HEK293 (cell line): ENCODE measurements at regions not wholly inside any gene's neighbourhood (a gene's known extent, or its start where the extent isn't known, plus 50 kb on each side); places are given as distances from the start of the nearest gene placed in this dataset.

Experiments
- CTCF ChIA-PET: fragments of 350-600 bp; formaldehyde crosslinking; extraction: SDS; loops from one replicate; lab custom pipeline; 2021; ENCODE audit warnings: antibody characterized with exemption; lab: Yijun Ruan, JAX
- POLR2A ChIA-PET: fragments of 300-600 bp; formaldehyde crosslinking; extraction: SDS; loops from one replicate; lab custom pipeline; 2020; ENCODE audit warnings: antibody characterized with exemption, inconsistent platforms; lab: Yijun Ruan, JAX
- H3K27ac ChIP-seq: fragments of 200-500 bp; sonication (Bioruptor generic); 2 replicates; pipeline ENCODE4 v1.5.1; 2014; ENCODE audit warnings: low read depth, low read length, control low read depth, inconsistent platforms; ENCODE audit errors: extremely low read depth
- H3K36me3 ChIP-seq, 2 experiments: fragments of 200-500 bp in 1 of 2; sonication (Bioruptor generic) in 1 of 2; 1 replicate in 1 of 2; 2 replicates in 1 of 2; pipeline ENCODE4 v1.5.1; 2014 to 2017; ENCODE audit warnings: inconsistent platforms in 2 of 2, low read length in 2 of 2; ENCODE audit not compliant: control insufficient read depth in 2 of 2, insufficient read depth in 1 of 2
- H3K4me1 ChIP-seq: fragments of 200-500 bp; sonication (Bioruptor generic); 2 replicates; pipeline ENCODE4 v1.5.1; 2014; ENCODE audit warnings: mild to moderate bottlenecking, low read length, inconsistent platforms; ENCODE audit not compliant: control insufficient read depth, insufficient read depth
- H3K4me3 ChIP-seq: 2 replicates; pipeline ENCODE4 v1.5.1; 2011; ENCODE audit warnings: low read depth, mild to moderate bottlenecking, control low read depth, low read length, moderate library complexity
- H3K9me3 ChIP-seq: fragments of 200-500 bp; sonication (Bioruptor generic); 2 replicates; pipeline ENCODE4 v1.5.1; 2014; ENCODE audit warnings: low read depth, low read length, inconsistent platforms; ENCODE audit not compliant: control insufficient read depth, insufficient read depth
- EGR2 ChIP-seq: fragments of 450-650 bp; formaldehyde crosslinking; IDR thresholded peaks from 2 replicates; pipeline ENCODE4 v1.5.1; 2016; ENCODE audit warnings: low read depth, missing biosample characterization, missing genetic modification characterization
- OVOL3 ChIP-seq: fragments of 450-650 bp; formaldehyde crosslinking; IDR thresholded peaks from 2 replicates; pipeline ENCODE4 v1.5.1; 2016; ENCODE audit warnings: missing biosample characterization, missing genetic modification characterization
- SP3 ChIP-seq: fragments of 450-650 bp; formaldehyde crosslinking; IDR thresholded peaks from 2 replicates; pipeline ENCODE4 v1.5.1; 2016; ENCODE audit warnings: missing biosample characterization, missing genetic modification characterization
- ZBTB7A ChIP-seq: fragments of 450-650 bp; formaldehyde crosslinking; IDR thresholded peaks from 2 replicates; pipeline ENCODE4 v1.5.1; 2016; ENCODE audit warnings: low read depth, missing biosample characterization, missing genetic modification characterization
- ZNF132 ChIP-seq: fragments of 450-650 bp; formaldehyde crosslinking; IDR thresholded peaks from 2 replicates; pipeline ENCODE4 v1.5.1; 2017; ENCODE audit warnings: missing biosample characterization, missing genetic modification characterization, borderline replicate concordance
- ZNF155 ChIP-seq: fragments of 450-650 bp; formaldehyde crosslinking; IDR thresholded peaks from 2 replicates; pipeline ENCODE4 v1.5.1; 2016; ENCODE audit warnings: missing biosample characterization, missing genetic modification characterization
- ZNF169 ChIP-seq: fragments of 450-650 bp; formaldehyde crosslinking; IDR thresholded peaks from 2 replicates; pipeline ENCODE4 v1.5.1; 2016; ENCODE audit warnings: missing biosample characterization, missing genetic modification characterization
- ZNF248 ChIP-seq: fragments of 450-650 bp; formaldehyde crosslinking; IDR thresholded peaks from 2 replicates; pipeline ENCODE4 v1.5.1; 2017; ENCODE audit warnings: missing biosample characterization, missing genetic modification characterization
- ZNF324 ChIP-seq: fragments of 450-650 bp; formaldehyde crosslinking; IDR thresholded peaks from 2 replicates; pipeline ENCODE4 v1.5.1; 2016; ENCODE audit warnings: missing biosample characterization, missing genetic modification characterization
- ZNF354C ChIP-seq: fragments of 450-650 bp; formaldehyde crosslinking; IDR thresholded peaks from 2 replicates; pipeline ENCODE4 v1.5.1; 2016; ENCODE audit warnings: missing biosample characterization, missing genetic modification characterization, low read depth, borderline replicate concordance
- ZNF391 ChIP-seq: fragments of 450-650 bp; formaldehyde crosslinking; IDR thresholded peaks from 2 replicates; pipeline ENCODE4 v1.5.1; 2016; ENCODE audit warnings: low read depth, missing biosample characterization, missing genetic modification characterization, borderline replicate concordance
- ZNF48 ChIP-seq: fragments of 450-650 bp; formaldehyde crosslinking; IDR thresholded peaks from 2 replicates; pipeline ENCODE4 v1.5.1; 2016; ENCODE audit warnings: missing biosample characterization, missing genetic modification characterization
- ZNF510 ChIP-seq: fragments of 450-650 bp; formaldehyde crosslinking; IDR thresholded peaks from 2 replicates; pipeline ENCODE4 v1.5.1; 2018; ENCODE audit warnings: mild to moderate bottlenecking, missing genetic modification characterization, missing biosample characterization; ENCODE audit not compliant: insufficient replicate concordance
- ZNF548 ChIP-seq: fragments of 450-650 bp; formaldehyde crosslinking; IDR thresholded peaks from 2 replicates; pipeline ENCODE4 v1.5.1; 2016; ENCODE audit warnings: missing biosample characterization, missing genetic modification characterization
- ZNF549 ChIP-seq: fragments of 450-650 bp; IDR thresholded peaks from 2 replicates; pipeline ENCODE4 v1.5.1; 2018; ENCODE audit warnings: missing biosample characterization, missing genetic modification characterization, mild to moderate bottlenecking, inconsistent platforms, moderate library complexity
- ZNF558 ChIP-seq: fragments of 450-650 bp; formaldehyde crosslinking; IDR thresholded peaks from 2 replicates; pipeline ENCODE4 v1.5.1; 2016; ENCODE audit warnings: missing biosample characterization, missing genetic modification characterization
- ZNF629 ChIP-seq: fragments of 450-650 bp; formaldehyde crosslinking; IDR thresholded peaks from 2 replicates; pipeline ENCODE4 v1.5.1; 2017; ENCODE audit warnings: missing biosample characterization, missing genetic modification characterization
- ZNF654 ChIP-seq: fragments of 450-650 bp; formaldehyde crosslinking; IDR thresholded peaks from 2 replicates; pipeline ENCODE4 v1.5.1; 2016; ENCODE audit warnings: low read depth, missing biosample characterization, missing genetic modification characterization
- ZNF658 ChIP-seq: fragments of 450-650 bp; formaldehyde crosslinking; IDR thresholded peaks from 2 replicates; pipeline ENCODE4; 2016; ENCODE audit warnings: missing biosample characterization, missing genetic modification characterization
- ZNF660 ChIP-seq: fragments of 450-650 bp; IDR thresholded peaks from 2 replicates; pipeline ENCODE4 v1.5.1; 2018; ENCODE audit warnings: missing biosample characterization, mild to moderate bottlenecking, missing genetic modification characterization
- ZNF670 ChIP-seq: fragments of 450-650 bp; formaldehyde crosslinking; IDR thresholded peaks from 2 replicates; pipeline ENCODE4 v1.5.1; 2016; ENCODE audit warnings: missing biosample characterization, missing genetic modification characterization, low read depth
- ZNF785 ChIP-seq: fragments of 450-650 bp; formaldehyde crosslinking; IDR thresholded peaks from 2 replicates; pipeline ENCODE4 v1.5.1; 2016; ENCODE audit warnings: missing biosample characterization, missing genetic modification characterization
- ZNF791 ChIP-seq: fragments of 450-650 bp; formaldehyde crosslinking; IDR thresholded peaks from 2 replicates; pipeline ENCODE4 v1.5.1; 2016; ENCODE audit warnings: missing biosample characterization, missing genetic modification characterization
- ZSCAN23 ChIP-seq: fragments of 450-650 bp; formaldehyde crosslinking; IDR thresholded peaks from 2 replicates; pipeline ENCODE4 v1.5.1; 2016; ENCODE audit warnings: missing biosample characterization, missing genetic modification characterization
- TF ChIP-seq, protein P1 (sequence below): fragments of 450-650 bp; formaldehyde crosslinking; IDR thresholded peaks from 2 replicates; pipeline ENCODE4 v1.5.1; 2017; ENCODE audit warnings: missing biosample characterization, mild to moderate bottlenecking, missing genetic modification characterization, moderate library complexity
- TF ChIP-seq, protein P2 (sequence below): fragments of 450-650 bp; IDR thresholded peaks from 2 replicates; pipeline ENCODE4 v1.5.1; 2018; ENCODE audit warnings: missing biosample characterization, missing genetic modification characterization
- TF ChIP-seq, protein P3 (sequence below): fragments of 450-650 bp; formaldehyde crosslinking; IDR thresholded peaks from 2 replicates; pipeline ENCODE4 v1.5.1; 2016; ENCODE audit warnings: missing biosample characterization, missing genetic modification characterization
- TF ChIP-seq, protein P4 (sequence below): fragments of 450-650 bp; formaldehyde crosslinking; IDR thresholded peaks from 2 replicates; pipeline ENCODE4 v1.5.1; 2016; ENCODE audit warnings: missing biosample characterization, missing genetic modification characterization

DNA sequence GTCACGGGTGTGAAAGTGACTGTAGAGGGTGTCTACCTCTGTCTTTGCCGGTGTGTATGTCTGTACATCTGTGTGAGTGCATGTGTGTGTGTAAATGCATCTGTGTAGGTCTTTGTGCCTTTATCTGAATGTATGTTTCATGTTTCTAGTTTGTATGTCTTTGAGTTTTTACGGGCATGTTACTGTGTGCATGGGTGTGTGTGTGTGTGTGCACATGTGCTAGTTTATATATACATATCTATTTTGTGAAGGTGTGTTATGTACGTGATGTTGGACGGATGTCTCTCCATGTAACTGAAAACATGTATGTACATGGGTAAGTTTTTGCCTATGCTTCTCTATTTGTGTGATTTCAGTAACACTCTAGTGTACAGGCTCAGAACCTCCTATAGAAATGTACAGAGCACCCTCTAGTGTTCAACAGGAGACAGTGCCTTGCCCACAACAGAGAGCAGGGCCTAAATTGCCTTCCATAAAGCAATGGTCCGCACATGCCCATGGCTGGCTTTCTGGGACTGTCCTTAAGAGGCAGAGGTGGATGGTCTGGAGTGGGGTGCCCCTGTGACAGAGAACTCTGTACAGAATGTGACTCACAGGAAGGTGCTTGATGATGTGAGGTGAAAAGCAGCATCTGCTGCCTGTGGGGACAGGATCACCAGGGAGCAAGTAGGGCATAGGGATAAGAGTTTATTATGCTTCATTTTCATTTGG is 343.5 kb downstream of the RAPGEF2 start:
- Histone ChIP-seq H3K9me3 (no peaks in the 10 kb centered on the region), H3K36me3 (no peaks in the 10 kb centered on the region), H3K4me3 (no peak overlapping the region), H3K27ac (no peak overlapping the region), H3K4me1 (0 out of 2 replicates have a peak, but pooled peaks cover 3% of the 10 kb centered on the region)
- POLR2A ChIA-PET = no interaction called here
- CTCF ChIA-PET = no interaction called here
- TF ChIP-seq ZNF324 (no peak), ZNF558 (tag by site-specific recombination) (no peak), OVOL3 (tag by site-specific recombination) (no peak), ZNF629 (tag by site-specific recombination) (no peak), ZNF132 (tag by site-specific recombination) (no peak), ZNF785 (tag by site-specific recombination) (no peak), ZSCAN23 (tag by site-specific recombination) (no peak), ZNF169 (tag by site-specific recombination) (no peak), EGR2 (tag by site-specific recombination) (no peak), ZNF248 (tag by site-specific recombination) (no peak), ZNF791 (tag by site-specific recombination) (no peak), ZNF654 (peak; percentile 90), ZNF48 (tag by site-specific recombination) (no peak)
- TF ChIP-seq, protein P1, sequence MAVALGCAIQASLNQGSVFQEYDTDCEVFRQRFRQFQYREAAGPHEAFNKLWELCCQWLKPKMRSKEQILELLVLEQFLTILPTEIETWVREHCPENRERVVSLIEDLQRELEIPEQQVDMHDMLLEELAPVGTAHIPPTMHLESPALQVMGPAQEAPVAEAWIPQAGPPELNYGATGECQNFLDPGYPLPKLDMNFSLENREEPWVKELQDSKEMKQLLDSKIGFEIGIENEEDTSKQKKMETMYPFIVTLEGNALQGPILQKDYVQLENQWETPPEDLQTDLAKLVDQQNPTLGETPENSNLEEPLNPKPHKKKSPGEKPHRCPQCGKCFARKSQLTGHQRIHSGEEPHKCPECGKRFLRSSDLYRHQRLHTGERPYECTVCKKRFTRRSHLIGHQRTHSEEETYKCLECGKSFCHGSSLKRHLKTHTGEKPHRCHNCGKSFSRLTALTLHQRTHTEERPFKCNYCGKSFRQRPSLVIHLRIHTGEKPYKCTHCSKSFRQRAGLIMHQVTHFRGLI = no peak
- TF ChIP-seq, protein P2, sequence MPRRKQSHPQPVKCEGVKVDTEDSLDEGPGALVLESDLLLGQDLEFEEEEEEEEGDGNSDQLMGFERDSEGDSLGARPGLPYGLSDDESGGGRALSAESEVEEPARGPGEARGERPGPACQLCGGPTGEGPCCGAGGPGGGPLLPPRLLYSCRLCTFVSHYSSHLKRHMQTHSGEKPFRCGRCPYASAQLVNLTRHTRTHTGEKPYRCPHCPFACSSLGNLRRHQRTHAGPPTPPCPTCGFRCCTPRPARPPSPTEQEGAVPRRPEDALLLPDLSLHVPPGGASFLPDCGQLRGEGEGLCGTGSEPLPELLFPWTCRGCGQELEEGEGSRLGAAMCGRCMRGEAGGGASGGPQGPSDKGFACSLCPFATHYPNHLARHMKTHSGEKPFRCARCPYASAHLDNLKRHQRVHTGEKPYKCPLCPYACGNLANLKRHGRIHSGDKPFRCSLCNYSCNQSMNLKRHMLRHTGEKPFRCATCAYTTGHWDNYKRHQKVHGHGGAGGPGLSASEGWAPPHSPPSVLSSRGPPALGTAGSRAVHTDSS (tag by site-specific recombination) = no peak
- TF ChIP-seq, protein P3, sequence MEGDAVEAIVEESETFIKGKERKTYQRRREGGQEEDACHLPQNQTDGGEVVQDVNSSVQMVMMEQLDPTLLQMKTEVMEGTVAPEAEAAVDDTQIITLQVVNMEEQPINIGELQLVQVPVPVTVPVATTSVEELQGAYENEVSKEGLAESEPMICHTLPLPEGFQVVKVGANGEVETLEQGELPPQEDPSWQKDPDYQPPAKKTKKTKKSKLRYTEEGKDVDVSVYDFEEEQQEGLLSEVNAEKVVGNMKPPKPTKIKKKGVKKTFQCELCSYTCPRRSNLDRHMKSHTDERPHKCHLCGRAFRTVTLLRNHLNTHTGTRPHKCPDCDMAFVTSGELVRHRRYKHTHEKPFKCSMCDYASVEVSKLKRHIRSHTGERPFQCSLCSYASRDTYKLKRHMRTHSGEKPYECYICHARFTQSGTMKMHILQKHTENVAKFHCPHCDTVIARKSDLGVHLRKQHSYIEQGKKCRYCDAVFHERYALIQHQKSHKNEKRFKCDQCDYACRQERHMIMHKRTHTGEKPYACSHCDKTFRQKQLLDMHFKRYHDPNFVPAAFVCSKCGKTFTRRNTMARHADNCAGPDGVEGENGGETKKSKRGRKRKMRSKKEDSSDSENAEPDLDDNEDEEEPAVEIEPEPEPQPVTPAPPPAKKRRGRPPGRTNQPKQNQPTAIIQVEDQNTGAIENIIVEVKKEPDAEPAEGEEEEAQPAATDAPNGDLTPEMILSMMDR (tag by site-specific recombination) = peak; percentile 58

DNA sequence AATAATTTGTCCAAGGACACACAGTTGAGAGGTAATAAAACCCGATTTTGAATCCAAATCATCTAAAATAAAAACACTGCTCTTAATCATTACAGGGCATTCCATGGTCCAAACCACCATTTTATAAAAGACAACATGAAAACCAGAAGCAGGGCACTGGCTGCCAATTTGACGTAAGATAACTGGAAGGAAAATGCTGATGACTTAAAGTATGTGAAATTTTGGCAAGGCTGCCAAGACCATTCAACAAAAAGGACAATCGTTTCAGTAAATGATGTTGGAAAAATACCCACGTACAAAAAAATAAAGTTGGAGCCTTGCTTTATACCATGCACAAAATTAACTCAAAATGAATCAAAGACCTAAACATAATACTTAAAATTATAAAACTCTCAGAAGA is 344.4 kb downstream of the RAPGEF2 start:
- H3K4me1 ChIP-seq = 0 out of 2 replicates have a peak, but pooled peaks cover 3% of the 10 kb centered on the region
- no peaks in the 10 kb centered on the region for H3K9me3 ChIP-seq
- ChIA-PET POLR2A (no interaction called here), CTCF (no interaction called here)
- no peak overlapping the region for H3K27ac ChIP-seq
- no peak overlapping the region for H3K4me3 ChIP-seq
- H3K36me3 ChIP-seq = no peaks in the 10 kb centered on the region
- no peak for TF ChIP-seq ZNF548 (tag by site-specific recombination)
- TF ChIP-seq ZNF155 = no peak
- TF ChIP-seq ZNF549 (tag by site-specific recombination) = no peak
- TF ChIP-seq ZNF658 (tag by site-specific recombination) = no peak
- no peak for TF ChIP-seq ZNF670
- no peak for TF ChIP-seq ZNF391 (tag by site-specific recombination)
- TF ChIP-seq, protein P4, sequence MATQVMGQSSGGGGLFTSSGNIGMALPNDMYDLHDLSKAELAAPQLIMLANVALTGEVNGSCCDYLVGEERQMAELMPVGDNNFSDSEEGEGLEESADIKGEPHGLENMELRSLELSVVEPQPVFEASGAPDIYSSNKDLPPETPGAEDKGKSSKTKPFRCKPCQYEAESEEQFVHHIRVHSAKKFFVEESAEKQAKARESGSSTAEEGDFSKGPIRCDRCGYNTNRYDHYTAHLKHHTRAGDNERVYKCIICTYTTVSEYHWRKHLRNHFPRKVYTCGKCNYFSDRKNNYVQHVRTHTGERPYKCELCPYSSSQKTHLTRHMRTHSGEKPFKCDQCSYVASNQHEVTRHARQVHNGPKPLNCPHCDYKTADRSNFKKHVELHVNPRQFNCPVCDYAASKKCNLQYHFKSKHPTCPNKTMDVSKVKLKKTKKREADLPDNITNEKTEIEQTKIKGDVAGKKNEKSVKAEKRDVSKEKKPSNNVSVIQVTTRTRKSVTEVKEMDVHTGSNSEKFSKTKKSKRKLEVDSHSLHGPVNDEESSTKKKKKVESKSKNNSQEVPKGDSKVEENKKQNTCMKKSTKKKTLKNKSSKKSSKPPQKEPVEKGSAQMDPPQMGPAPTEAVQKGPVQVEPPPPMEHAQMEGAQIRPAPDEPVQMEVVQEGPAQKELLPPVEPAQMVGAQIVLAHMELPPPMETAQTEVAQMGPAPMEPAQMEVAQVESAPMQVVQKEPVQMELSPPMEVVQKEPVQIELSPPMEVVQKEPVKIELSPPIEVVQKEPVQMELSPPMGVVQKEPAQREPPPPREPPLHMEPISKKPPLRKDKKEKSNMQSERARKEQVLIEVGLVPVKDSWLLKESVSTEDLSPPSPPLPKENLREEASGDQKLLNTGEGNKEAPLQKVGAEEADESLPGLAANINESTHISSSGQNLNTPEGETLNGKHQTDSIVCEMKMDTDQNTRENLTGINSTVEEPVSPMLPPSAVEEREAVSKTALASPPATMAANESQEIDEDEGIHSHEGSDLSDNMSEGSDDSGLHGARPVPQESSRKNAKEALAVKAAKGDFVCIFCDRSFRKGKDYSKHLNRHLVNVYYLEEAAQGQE (tag by site-specific recombination) = no peak
- no peak for TF ChIP-seq ZBTB7A (tag by site-specific recombination)
- TF ChIP-seq ZNF660 (tag by site-specific recombination) = no peak
- no peak for TF ChIP-seq ZNF354C
- no peak for TF ChIP-seq SP3 (tag by site-specific recombination)
- TF ChIP-seq ZNF510 (tag by site-specific recombination) = no peak
